IPS DF 19.7 (cell line): ENCODE measurements at regions not wholly inside any gene's neighbourhood (a gene's known extent, or its start where the extent isn't known, plus 50 kb on each side); places are given as distances from the start of the nearest gene placed in this dataset.

Experiments
- DNase-seq: peaks from one replicate; pipeline ENCODE4 v3.0.0-alpha.2; 2013; ENCODE audit warnings: low read depth, low spot score

DNA sequence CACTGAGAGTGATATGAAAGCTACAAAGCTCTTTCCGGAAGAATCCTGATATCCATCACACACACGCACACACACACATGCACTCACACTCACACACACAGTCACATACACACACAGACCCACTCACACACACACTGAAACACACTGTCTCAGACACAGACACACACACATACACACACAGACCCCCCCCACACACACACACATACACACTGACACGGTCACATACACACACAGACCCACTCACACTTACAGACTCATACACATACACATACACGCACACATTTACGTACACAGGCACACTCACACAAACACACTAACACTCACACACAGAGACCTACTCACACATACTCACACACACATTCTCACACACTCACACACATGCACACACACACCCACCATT lies 58.6 kb downstream of the LIG4 start:
- no peak for DNase-seq

DNA sequence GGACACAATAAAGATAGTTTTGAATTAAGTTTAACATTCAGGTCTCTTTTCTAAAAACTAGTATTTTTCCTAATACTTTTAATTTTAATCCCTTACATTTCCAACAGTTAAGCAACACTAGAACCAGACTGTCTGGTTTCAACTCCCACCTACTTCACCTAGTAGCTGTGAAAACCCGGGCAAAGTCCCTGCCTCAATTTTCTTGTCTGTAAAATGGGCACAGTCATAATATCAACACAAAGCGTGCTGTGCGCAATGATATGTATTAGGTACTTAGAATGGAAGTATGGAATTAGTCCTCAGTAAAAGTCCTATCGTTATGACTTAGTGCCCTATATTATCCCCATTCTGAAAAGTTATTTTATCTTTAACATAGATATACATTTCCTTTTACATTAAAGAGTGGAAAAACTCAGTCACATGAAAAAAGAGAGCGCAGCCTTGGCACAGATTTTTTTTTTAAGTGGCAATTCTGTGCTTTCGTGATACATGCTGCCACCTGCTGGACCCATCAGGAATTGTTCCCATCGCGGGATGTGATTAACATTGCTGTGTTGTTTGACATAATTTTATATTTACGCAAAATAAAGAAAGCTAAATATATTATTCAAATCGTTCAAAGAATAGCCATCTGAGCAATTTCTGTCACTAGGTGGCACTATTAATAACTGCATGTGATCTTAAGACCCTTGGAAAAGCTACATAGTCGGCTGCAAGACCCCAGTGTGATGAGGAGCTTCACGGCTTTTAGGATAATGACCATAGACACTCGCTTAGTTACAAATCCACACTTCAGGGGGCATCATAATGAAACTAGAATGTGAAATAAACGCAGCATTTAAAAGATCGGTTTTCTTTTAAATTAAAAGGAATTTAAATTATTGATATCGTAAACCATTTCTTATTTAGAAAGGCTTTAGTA lies 59.9 kb downstream of the LIG4 start:
- DNase-seq: no peak

DNA sequence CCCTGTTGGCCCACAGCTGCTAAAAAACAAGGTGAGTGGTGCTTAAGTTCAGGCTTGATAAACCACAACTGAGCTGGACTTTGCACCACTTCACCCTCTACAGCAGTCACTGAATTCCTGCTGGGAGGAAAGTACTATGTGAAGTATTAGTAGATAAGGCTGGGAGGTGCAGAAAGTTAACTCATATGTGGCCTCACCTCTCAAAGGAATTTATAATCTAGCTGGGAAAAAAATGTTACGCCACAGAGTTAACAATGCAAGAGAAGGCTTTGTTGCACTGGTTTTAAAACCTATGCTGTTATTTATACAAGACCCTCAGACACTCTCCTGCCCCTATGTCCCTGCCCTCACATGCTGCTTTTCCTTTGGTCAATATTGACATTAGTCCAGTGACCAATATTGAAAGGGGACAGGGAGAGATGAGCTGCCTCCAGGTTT lies 60.9 kb downstream of the LIG4 start:
- DNase-seq: no peak

DNA sequence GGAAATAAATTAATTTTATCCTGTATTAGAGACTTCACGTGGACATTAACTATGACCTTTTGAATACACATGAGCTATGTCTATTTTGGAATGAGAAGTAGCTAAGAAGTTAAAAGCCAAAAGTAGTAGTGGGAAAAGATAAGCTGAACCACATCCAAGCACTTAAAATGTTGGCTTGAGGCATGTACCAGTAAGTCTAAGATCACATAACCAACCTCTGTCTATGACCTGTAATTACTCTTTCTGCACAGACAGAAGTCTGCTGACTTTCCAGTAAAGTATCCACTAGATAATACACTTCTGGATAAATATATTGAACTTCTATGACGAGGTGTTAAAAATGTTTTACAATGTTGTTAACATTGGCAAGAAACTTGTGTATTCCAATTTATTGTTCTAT lies 68.7 kb downstream of the LIG4 start:
- no peak for DNase-seq

DNA sequence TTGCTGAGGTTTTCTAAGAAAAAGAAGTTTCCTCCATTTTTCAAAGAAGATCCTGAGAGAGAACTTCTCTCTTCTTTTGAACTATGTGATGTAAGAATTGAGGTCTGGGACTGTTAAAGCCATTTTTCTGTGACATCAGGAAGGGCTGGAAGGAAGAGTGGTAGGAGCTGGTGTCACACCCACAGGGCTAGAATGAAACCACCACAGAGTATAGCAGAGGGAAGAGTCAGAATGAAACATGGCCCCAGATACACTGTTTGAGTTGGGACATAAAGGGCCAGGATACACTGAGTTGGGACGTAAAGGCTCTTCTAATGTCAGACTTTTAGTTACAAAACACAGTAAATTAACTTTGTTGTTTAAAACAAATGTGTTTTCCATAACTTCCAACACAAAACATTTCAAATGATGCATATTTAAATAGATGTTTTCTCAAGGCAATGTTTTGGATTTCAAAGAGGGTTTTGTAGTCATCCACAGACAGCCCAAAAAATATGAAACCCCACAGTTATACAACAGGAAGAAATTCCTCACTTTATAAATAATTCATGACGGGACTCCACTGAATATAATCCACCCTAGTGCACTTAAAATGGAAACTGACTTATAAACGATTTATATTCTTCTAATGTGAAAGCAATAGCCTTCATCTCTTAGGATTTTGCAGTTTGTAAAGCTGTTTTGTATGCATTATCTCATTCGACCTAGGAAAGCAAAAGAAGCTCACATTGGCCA lies 72.5 kb downstream of the LIG4 start:
- DNase-seq: no peak

DNA sequence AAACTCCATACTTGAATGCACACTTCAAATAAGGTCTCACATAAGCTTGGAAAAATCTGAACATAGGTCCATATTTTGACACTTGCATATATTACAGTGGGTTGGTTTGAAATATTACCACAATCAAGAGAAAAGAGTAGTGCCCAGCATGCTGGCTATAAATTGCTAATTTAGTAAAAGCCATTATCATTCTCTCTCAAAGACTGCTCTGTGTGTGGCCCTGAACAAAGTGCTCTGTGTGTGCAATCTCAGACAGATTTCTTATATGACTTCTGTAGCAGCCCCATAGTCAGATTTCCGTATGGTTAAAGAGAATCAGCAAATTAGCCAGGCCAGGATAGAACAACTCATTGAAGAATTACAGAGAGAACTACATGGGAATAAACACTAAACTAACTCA lies 78.2 kb downstream of the LIG4 start:
- DNase-seq: no peak

DNA sequence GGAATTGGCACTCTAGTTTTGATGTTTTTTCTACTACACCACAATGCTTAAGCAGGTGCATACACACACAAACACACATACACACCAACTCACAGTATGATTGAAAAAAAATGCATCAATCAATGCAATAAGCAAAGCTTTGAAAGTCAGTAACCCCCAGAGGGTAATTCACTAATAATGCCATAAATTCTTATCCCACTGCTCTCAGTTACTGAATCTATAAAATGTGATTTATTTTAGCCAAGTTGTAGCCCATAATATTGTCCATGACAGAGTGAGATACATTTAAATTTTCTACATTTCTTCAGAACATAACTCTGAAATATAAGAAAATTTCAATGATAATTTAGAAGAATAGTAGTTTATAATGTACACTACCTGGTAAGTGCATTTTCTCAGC lies 87.9 kb downstream of the LIG4 start:
- DNase-seq: no peak

DNA sequence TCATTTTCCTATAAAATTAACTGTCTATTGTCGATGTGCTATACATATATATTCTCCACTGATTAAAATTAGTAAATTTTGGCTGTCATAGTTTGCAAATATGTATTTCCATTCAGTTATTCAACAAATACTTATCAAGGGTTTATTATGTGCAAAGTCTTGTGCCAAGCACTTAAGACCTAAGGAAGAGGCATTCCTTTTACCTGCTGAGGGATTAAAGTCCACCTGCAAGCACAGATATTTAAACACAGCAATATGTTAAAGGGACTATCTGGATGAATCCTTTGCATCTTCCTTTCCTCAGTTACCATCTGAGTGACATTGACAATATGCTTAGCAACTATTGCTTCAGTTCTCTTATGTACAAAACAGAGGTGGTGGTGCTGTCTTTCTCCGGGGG lies 89.3 kb downstream of the LIG4 start:
- DNase-seq: no peak

DNA sequence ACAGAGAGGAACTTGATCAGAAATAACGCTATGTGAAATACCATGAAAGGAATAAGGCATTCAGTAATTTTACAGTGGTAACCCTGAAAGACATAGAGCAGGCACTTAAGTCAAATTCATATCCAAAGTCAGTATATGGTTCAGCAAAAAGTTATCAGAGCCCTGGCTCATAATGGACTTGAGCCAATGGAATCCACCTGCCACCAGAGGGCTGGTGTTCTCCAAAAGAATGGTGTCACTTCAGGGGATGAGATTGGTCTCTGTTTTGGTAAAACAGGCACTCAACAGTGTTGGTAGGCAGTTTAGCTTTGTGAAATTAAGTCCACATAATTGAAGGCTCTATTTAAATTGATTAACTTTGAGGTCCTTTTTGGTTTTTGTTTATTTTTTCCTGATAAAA lies 93.9 kb downstream of the LIG4 start:
- no peak for DNase-seq

DNA sequence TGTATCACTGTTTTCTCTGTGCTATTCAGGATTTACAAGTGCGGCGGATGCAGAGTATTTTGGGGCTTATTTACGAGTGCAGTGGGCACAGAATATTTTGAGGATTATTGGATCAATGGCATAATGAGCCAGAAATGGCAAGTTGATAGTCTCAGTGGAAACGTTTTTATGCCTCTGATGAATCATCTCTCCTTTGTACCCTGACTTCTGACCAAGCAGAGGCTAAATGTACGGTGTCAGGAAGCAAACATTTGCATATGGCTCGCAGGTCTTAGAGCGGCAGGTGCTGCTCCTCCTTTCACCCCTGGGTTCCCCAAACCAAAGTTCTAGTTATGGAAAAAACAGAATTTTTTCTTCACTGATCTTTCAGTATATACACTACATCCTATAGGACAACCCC lies 94.5 kb downstream of the LIG4 start:
- no peak for DNase-seq

DNA sequence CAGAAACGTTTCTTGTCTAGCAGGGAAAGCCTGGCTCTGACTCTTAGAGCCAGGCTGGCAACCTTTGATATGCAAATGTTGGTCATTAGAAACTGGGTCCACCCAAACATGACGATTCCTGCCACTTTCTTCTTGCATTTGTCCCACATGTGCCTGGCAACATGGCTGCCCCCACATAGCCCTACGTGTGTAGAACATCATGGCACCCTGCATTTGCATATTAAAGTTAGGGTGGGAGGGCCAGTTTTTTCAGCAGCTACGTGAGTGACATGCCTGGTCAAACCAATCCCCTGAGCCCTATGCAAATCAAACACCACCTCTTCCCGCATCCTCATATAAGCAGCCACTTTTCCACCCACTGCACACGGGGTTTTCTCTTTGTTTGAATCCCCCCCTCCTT lies 95.0 kb downstream of the LIG4 start:
- no peak for DNase-seq

DNA sequence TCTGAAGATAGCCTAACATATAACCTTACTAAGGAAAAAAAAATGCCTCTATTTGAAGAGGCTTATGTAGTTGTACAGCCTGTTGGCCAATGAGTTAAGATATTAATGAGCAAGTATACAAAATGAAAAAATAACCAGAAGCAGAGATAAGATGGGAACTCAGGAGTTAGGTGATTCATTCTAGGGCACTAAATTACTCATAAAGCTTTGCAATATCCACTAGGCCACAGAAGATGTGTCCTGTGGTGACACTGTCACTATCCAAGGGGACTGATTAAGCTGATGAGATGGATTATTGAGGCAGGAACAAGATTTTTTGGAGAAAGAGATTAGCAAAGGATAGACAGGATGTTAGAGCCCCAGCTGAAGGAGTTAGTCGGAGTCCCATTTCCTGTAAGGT lies 99.6 kb downstream of the LIG4 start:
- no peak for DNase-seq

DNA sequence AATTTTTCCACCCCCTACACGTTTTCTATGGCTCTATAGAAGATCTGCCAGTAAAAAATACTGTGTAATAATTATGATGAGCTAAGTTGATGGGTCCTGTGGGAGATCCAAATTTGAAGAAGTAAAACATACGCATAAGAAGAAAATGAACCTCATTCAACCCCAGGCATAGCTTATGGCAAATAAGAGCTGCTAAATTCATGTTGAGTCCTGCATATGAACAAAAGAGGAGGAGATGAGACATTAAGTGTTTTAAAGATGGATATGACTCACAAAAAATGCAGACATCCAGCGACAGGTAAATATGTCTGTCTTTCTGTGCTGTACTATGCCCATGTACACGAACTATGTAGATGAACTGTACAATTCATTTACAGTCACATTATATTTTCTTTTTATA lies 101.9 kb downstream of the LIG4 start:
- DNase-seq: no peak

DNA sequence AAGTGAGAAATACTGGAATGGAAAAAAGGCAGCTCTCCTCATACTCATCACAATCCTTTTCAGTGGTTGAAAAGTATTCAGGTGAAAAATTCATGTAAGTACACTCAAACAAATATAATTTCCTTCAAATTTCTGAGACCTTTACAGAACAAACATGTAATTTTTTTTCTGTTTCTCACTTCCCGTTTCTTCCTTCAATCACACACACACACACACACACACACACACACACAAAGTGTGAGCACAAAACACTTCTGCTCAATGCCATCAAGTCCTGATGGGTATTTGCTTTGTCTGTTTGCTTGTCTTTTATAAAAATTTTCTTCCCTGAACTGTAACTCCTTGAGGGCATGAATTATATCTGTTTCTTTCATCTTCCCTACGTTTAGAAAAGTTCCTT lies 110.6 kb downstream of the LIG4 start:
- DNase-seq: no peak

DNA sequence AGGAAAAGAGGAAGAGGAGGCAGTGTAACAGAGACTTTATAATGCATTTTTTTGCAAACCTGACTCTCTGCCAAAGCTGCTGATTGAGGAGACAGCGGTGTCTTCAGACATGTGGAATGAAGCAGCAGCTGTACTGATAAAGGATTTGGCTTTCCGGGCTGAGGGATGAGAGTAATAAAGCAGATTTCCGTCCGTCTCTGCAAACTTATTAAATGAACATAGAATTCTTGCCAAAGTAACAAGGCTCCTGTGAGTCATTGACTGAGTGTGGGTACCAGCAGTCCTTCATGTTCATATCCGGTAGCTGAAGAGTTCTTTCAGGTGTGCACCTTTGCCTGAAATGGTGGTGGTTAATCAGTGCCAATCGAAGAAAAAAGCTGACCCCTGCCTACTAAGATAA lies 112.6 kb downstream of the LIG4 start:
- DNase-seq: no peak

DNA sequence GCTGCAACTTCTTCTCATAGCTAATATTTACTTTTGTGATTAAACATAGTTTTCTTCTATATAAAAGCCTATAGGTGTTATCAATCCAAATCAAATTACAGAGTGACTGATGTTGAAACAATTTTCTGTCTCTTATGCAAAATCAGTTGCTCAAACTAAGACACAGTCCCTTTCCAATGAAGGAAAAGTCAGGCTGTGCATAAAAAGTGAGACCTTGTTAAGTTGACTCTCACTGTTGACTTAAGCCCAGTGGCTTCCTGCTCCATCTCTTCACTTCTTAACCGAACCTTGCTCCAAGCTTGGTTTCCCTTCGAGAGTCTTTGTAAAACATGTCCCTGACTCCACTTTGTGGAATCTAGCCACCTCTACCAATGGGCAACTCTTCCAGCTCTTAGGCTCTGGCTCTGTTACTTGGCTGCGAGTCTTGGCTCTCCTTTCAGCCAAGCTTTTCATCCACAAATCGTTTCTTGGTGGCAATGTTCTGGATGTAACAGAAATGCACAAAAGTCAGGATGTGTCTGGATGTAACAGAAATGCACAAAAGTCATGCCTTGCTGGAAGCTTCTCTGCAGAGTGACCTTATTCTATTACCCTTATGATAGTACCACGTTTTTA lies 118.9 kb downstream of the LIG4 start:
- no peak for DNase-seq

DNA sequence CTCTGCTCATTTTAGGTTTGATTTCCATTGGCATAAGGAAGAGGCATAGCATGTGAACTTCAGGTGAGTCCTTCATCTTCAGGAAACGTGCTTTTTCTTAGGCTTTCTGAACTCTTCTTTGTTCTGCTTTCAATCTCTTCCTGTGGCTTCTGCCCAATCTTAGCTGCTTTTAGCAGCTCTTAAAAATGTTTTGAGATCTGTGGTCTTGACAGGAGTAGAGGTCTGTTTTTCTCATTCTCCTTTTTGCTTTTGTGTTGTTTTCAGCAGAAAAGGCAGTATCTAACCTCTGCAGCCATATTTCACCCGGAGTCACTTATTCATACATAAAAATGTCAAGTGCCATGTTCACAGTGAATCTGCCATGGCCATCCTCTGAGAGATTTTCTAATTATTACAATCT lies 120.3 kb downstream of the LIG4 start:
- DNase-seq: no peak

DNA sequence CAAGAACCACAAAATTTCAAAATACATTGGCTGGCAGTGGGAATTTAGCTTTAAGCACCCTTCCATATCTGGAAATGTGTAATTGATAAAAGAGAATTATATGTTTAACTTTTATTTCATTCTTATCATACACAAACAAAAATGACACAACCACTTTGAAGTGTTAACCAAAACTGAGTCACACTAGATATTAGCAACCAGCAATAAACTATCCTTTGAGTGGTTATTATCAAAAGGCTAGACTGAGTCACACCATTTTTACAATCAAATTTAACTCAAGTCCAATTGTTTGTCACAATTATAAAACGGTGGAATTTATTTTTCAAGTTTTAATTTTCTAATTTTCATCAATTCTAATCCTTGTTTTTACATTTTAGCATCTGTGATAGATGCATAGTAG lies 121.7 kb downstream of the LIG4 start:
- DNase-seq: no peak

DNA sequence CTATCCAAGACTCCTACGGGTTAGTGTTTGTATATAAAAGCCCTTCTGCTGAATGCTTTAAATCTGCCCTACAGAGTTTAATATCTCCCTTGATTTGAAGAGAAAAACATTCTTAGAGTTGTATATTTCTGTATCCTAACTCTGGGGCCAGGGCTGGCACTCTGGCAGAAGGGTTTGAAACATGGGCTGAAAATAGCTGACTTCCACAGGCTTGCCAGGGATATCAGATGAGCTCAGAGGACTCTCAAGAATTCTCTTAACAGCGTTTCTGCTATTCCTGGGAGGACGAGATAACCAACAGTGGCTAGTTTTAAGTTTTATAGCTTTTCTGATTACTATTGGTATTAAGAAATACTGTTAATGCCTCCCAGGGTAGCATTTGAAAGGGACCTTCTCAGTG lies 127.5 kb downstream of the LIG4 start:
- no peak for DNase-seq

DNA sequence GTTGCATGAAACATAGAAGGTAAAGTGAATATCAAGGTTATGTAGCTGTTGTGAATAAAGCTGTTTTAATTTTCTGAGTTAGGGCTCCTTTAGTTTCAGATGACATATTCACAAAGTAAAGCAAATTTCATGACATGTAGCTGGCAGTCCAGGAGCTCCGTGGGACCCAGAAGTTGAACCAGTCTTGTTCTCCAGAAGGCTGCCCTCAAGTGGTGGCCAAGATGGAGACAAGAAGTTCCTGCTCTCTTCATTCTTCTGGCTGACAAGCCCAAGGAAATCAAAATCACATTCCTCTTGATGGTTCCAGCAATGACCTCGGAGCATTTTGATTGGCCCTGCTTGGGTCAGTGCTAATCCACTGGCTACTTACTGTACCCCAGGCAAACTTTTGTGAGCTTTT lies 128.7 kb downstream of the LIG4 start:
- DNase-seq: no peak

DNA sequence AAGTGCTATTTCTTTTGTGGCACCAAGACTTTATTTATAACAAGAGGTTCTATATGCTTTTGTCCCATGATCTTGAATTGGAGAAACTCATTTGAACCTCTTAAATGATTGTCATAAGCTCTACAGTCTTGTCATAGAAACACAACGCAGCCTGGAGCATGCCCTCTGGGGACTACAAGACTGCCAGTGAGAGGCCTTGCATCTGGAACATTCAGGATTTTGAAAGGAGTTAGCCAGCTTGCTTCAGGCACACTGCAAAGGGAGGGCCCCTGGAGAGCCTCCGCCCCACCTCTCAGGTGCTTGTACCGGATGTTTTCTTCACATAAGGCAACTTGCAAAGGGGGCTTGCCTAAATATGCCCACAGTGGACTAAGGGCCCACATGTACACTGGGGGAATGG lies 130.5 kb downstream of the LIG4 start:
- DNase-seq: no peak

DNA sequence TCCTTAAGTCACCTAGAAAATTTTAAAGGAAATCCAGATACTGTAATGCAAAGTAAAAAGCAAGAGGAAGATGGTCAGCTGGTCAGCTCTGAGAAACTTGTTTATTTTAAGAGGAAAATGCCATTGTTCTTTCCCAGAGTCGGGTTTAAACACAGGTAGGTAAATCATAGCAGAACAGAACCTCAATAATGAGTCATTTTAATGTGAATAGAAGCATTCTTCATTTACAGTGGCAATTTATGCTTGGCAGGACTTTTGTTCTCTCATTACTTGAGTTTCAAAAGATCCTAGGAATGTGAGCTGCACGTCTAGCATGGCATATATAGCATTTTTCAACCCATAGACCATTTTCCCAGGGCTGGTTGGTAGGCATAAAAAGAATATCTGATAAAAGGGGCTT lies 132.3 kb downstream of the LIG4 start:
- DNase-seq: no peak

DNA sequence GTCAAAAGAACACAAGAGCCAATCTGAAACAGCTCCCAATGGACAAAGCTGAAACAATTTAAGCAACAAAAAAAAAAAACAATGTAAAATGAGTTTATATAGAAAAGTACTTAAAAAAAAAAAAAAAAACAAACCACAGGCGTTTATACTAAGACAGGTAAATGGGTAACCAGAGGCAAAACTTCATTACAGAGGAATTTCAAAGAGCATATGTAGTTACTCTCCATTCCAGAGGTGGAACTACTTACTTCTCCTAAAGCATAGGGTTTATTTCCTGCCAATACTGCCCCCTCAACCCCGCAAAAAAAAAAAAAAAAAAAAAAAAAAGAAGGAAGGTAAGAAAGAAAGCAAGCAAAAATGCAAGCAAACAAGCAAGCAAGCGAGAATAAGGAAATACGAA lies 132.9 kb downstream of the LIG4 start:
- DNase-seq: no peak
